Panc1 (cell line): ENCODE measurements at regions not wholly inside any gene's neighbourhood (a gene's known extent, or its start where the extent isn't known, plus 50 kb on each side); places are given as distances from the start of the nearest gene placed in this dataset.
"Not testable (repeated sequence)": the region's sequence is repeated elsewhere in the genome, so short reads cannot be mapped to it uniquely, and the experiment has no call there.

Source experiments
- ATAC-seq: fragments of 200-7000 bp; cut with Tn5 transposase; 2 replicates; pipeline ENCODE4 v1.9.1; 2020; ENCODE audit warnings: mild to moderate bottlenecking, moderate library complexity
- BruUV-seq: library from RNA; stranded (reverse); fragments of 400-500 nt; replicated peaks from 2 replicates; lab custom pipeline; 2021; lab: Mats Ljungman, UMichigan
- CTCF ChIA-PET: fragments of 300-600 bp; sonication (Branson Sonifier 250); formaldehyde crosslinking; loops from one replicate; lab custom pipeline; 2022; ENCODE audit warnings: antibody characterized with exemption; lab: Charles Lee
- POLR2A ChIA-PET: fragments of 300-600 bp; sonication (Branson Sonifier 250); formaldehyde crosslinking; loops from one replicate; lab custom pipeline; 2022; ENCODE audit warnings: antibody characterized with exemption; lab: Charles Lee
- DNase-seq: peaks from one replicate; pipeline ENCODE4 v3.0.0-alpha.2; 2010; ENCODE audit warnings: low read depth, low spot score
- H3K27ac ChIP-seq: 2 replicates; pipeline ENCODE4 v1.5.1; 2011; ENCODE audit warnings: mild to moderate bottlenecking, low read length, inconsistent platforms
- H3K27me3 ChIP-seq: fragments of 200-500 bp; sonication (Bioruptor generic); 2 replicates; pipeline ENCODE4 v1.6.0; 2014; ENCODE audit warnings: low read length, inconsistent platforms; ENCODE audit not compliant: control insufficient read depth, insufficient read depth
- H3K36me3 ChIP-seq: fragments of 200-500 bp; sonication (Bioruptor generic); 2 replicates; pipeline ENCODE4 v1.5.1; 2014; ENCODE audit warnings: inconsistent platforms, mild to moderate bottlenecking, low read length, moderate library complexity; ENCODE audit not compliant: control insufficient read depth, insufficient read depth
- H3K4me1 ChIP-seq: 2 replicates; pipeline ENCODE4 v1.5.1; 2011; ENCODE audit warnings: inconsistent platforms, mild to moderate bottlenecking, low read length, moderate library complexity; ENCODE audit not compliant: control insufficient read depth, insufficient read depth
- H3K4me3 ChIP-seq, 2 experiments: 2 replicates each; pipeline ENCODE4 v1.5.1; 2011 to 2012; ENCODE audit warnings: low read depth in 2 of 2, low read length in 2 of 2, mild to moderate bottlenecking in 2 of 2, inconsistent platforms in 1 of 2, moderate library complexity in 1 of 2
- H3K9me3 ChIP-seq: fragments of 200-500 bp; sonication (Bioruptor generic); 2 replicates; pipeline ENCODE4 v1.5.1; 2014; ENCODE audit warnings: low read depth, mild to moderate bottlenecking, inconsistent platforms, low read length, moderate library complexity; ENCODE audit not compliant: control insufficient read depth, insufficient read depth
- POLR2AphosphoS5 ChIP-seq: IDR thresholded peaks from 2 replicates; pipeline ENCODE4 v1.6.1; 2012; ENCODE audit warnings: mild to moderate bottlenecking, low read depth, low read length, moderate library complexity
- SIN3A ChIP-seq: IDR thresholded peaks from 2 replicates; pipeline ENCODE4 v1.6.1; 2012; ENCODE audit warnings: low read depth, mild to moderate bottlenecking, low read length, moderate library complexity, borderline replicate concordance; ENCODE audit not compliant: insufficient read depth
- TCF7L2 ChIP-seq: IDR thresholded peaks from 2 replicates; pipeline ENCODE4 v1.6.1; 2011; ENCODE audit warnings: mild to moderate bottlenecking, low read depth, low read length, inconsistent platforms
- in situ Hi-C: cut with HindIII; loops from 2 replicates; pipeline ENCODE4 v1.10.0; 2016; ENCODE audit warnings: low sequenced_read_pairs, low pct_unique_long_range_greater_than_20kb
- intact Hi-C: fragments of 100-400 bp; cut with micrococcal nuclease; formaldehyde crosslinking; loops from one replicate; pipeline ENCODE4 v1.10.0; 2022; ENCODE audit not compliant: unreplicated experiment
- TF ChIP-seq, protein P1 (sequence below), 2 experiments: IDR thresholded peaks; 2 replicates each; pipeline ENCODE4 v1.6.1; 2011 to 2012; ENCODE audit warnings: low read depth in 2 of 2, control low read depth in 1 of 2, low read length in 1 of 2, mild to moderate bottlenecking in 1 of 2, moderate library complexity in 1 of 2; ENCODE audit not compliant: insufficient read depth in 1 of 2
- TF ChIP-seq, protein P2 (sequence below): fragments of 450-650 bp; IDR thresholded peaks from 2 replicates; pipeline ENCODE4 v1.5.1; 2017; ENCODE audit warnings: mild to moderate bottlenecking

DNA sequence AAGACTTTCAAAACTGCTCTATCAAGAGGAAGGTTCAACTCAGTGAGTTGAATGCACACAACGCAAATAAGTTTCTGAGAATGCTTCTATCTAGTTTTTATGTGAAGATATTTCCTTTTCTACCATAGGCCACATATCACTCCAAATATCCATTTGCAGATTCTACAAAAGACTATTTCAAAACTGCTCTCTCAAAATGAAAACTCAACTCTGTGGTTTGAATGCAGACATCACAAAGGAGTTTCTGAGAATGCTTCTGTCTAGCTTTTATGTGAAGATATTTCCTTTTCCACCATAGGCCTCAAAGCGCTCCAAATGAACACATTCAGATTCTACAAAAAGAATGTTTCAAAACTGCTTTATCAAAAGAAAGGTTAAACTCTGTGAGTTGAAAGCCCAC lies 1093.1 kb upstream of the DEFB115 start:
- H3K36me3 ChIP-seq, BruUV-seq, H3K27me3 ChIP-seq, H3K4me3 ChIP-seq, CTCF ChIA-PET, H3K9me3 ChIP-seq, POLR2A ChIA-PET, DNase-seq, in situ Hi-C loops, H3K4me1 ChIP-seq, ATAC-seq, H3K27ac ChIP-seq, intact Hi-C loops: not testable (repeated sequence)

DNA sequence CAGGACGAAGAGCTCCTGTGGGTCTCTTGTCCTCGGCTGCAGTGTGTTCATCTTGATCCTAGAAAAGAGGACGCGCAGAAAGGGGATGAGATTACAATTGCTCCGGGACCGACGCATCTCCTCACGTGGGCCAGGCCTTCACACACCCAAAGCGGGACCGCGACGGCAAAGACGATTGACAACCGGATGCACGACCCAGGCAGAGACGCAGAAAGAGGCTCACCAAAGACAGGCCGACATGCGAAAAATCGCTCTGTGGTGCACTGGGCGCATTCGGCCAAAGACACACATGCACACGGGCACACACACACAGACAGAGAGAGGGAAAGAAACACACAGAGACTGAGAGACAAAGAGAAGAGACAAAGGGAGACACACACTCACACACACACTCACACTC lies 1089.9 kb upstream of the DEFB115 start:
- no TSS peak for BruUV-seq
- no peaks in the 10 kb centered on the region for H3K27me3 ChIP-seq
- H3K36me3 ChIP-seq = no peaks in the 10 kb centered on the region
- POLR2A ChIA-PET = no interaction called here
- intact Hi-C loops (no loop called here), in situ Hi-C loops (no loop called here)
- no peak for TF ChIP-seq POLR2AphosphoS5
- TF ChIP-seq, protein P1, sequence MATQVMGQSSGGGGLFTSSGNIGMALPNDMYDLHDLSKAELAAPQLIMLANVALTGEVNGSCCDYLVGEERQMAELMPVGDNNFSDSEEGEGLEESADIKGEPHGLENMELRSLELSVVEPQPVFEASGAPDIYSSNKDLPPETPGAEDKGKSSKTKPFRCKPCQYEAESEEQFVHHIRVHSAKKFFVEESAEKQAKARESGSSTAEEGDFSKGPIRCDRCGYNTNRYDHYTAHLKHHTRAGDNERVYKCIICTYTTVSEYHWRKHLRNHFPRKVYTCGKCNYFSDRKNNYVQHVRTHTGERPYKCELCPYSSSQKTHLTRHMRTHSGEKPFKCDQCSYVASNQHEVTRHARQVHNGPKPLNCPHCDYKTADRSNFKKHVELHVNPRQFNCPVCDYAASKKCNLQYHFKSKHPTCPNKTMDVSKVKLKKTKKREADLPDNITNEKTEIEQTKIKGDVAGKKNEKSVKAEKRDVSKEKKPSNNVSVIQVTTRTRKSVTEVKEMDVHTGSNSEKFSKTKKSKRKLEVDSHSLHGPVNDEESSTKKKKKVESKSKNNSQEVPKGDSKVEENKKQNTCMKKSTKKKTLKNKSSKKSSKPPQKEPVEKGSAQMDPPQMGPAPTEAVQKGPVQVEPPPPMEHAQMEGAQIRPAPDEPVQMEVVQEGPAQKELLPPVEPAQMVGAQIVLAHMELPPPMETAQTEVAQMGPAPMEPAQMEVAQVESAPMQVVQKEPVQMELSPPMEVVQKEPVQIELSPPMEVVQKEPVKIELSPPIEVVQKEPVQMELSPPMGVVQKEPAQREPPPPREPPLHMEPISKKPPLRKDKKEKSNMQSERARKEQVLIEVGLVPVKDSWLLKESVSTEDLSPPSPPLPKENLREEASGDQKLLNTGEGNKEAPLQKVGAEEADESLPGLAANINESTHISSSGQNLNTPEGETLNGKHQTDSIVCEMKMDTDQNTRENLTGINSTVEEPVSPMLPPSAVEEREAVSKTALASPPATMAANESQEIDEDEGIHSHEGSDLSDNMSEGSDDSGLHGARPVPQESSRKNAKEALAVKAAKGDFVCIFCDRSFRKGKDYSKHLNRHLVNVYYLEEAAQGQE (IDR thresholded peaks at IDR 0.05; ENCODE audit: insufficient read depth in 1 of 2, low read depth in 2 of 2, low read length in 1 of 2) = no peak
- TF ChIP-seq, protein P2, sequence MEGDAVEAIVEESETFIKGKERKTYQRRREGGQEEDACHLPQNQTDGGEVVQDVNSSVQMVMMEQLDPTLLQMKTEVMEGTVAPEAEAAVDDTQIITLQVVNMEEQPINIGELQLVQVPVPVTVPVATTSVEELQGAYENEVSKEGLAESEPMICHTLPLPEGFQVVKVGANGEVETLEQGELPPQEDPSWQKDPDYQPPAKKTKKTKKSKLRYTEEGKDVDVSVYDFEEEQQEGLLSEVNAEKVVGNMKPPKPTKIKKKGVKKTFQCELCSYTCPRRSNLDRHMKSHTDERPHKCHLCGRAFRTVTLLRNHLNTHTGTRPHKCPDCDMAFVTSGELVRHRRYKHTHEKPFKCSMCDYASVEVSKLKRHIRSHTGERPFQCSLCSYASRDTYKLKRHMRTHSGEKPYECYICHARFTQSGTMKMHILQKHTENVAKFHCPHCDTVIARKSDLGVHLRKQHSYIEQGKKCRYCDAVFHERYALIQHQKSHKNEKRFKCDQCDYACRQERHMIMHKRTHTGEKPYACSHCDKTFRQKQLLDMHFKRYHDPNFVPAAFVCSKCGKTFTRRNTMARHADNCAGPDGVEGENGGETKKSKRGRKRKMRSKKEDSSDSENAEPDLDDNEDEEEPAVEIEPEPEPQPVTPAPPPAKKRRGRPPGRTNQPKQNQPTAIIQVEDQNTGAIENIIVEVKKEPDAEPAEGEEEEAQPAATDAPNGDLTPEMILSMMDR = no peak
- TF ChIP-seq SIN3A = no peak
- TF ChIP-seq TCF7L2 = no peak
- CTCF ChIA-PET = no interaction called here
- no peak overlapping the region for H3K4me3 ChIP-seq
- ATAC-seq (no peak), DNase-seq (no peak)
- no peaks in the 10 kb centered on the region for H3K4me1 ChIP-seq
- no peak overlapping the region for H3K27ac ChIP-seq
- H3K9me3 ChIP-seq = no peaks in the 10 kb centered on the region

DNA sequence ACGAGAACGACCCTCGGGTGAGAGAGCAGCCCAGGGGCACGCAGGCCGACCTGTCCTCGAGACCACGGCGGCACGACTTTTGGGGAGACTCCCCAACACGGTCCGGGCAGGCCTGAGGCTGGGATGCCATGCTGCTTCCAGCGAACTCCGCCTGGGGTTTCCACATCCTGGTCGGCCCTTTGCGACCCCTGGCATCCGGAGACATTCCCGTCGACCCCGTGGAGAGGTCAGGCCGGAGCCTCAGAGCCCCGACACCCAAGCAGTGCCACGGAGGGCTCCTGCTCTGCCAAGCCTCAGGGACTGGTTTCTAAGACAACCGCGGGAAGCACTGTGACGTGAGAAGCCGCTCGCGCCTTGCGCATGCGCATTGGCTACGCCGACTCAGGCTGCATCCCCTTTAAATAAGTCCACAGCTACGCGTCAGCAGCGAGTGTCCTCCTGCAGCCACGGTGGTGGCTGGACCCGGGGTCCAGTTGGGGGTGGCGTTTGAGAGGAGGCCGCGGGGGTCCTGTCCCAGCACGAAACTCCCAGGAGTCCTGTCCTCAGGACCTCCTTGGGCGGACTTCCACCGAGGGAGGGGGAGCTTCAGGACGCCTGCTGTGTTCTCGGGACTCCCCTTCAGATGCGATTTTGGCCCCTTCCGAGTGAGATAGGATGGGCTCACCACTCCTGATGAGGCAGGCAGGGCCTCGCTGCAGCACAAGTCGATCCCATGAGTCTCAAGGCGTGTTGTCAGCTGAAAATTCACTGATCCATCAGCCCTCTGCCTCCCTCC lies 1089.3 kb upstream of the DEFB115 start:
- H3K27me3 ChIP-seq = no peaks in the 10 kb centered on the region

More for the DNA sequence above, 1089.3 kb upstream of the DEFB115 start:
- in situ Hi-C loops = no loop called here
- H3K4me3 ChIP-seq = no peak overlapping the region; a peak in 1 of 4 replicates
- BruUV-seq = no TSS peak
- no peaks in the 10 kb centered on the region for H3K4me1 ChIP-seq
- H3K9me3 ChIP-seq = no peaks in the 10 kb centered on the region
- POLR2A ChIA-PET = no interaction called here
- intact Hi-C loops = no loop called here
- TF ChIP-seq SIN3A (no peak), POLR2AphosphoS5 (no peak), TCF7L2 (no peak)
- TF ChIP-seq, protein P2 = no peak
- TF ChIP-seq, protein P1 (IDR thresholded peaks at IDR 0.05; ENCODE audit: insufficient read depth in 1 of 2, low read depth in 2 of 2, low read length in 1 of 2) = no peak
- ATAC-seq (0 out of 2 replicates have a peak, but pooled peaks have one; percentile 21), DNase-seq (no peak)
- H3K27ac ChIP-seq = no peak overlapping the region
- H3K36me3 ChIP-seq = no peaks in the 10 kb centered on the region
- CTCF ChIA-PET = no interaction called here
